HG02981 (cell line): ENCODE measurements at regions not wholly inside any gene's neighbourhood (a gene's known extent, or its start where the extent isn't known, plus 50 kb on each side); places are given as distances from the start of the nearest gene placed in this dataset.

Experiments used
- ATAC-seq: cut with Tn5 transposase; IDR thresholded peaks from one replicate; pipeline ENCODE4 v1.9.1; 2021; ENCODE audit warnings: mild to moderate bottlenecking, moderate library complexity; ENCODE audit not compliant: unreplicated experiment

- ATAC-seq = no peak
Measured at GRCh38 chr5:96584712-96585111, 77.5 kb upstream of the CAST start.

GRCh38 chr5:96588539-96588938 lies 73.6 kb upstream of the CAST start:
- ATAC-seq = no peak

GRCh38 chr5:96590796-96591195 lies 71.4 kb upstream of the CAST start:
- no peak for ATAC-seq

GRCh38 chr5:96595300-96596090 lies 66.7 kb upstream of the CAST start:
- ATAC-seq = no peak

- no peak for ATAC-seq
Measured at GRCh38 chr5:96597438-96598020, 64.6 kb upstream of the CAST start.

GRCh38 chr5:96601200-96601599 lies 61.0 kb upstream of the CAST start:
- no peak for ATAC-seq

- ATAC-seq = peak; percentile 90
Measured at GRCh38 chr5:96601715-96602244, 60.4 kb upstream of the CAST start.

GRCh38 chr5:96602776-96603175 lies 59.4 kb upstream of the CAST start:
- ATAC-seq = no peak

GRCh38 chr5:96605144-96605837 lies 56.9 kb upstream of the CAST start:
- ATAC-seq = no peak

- ATAC-seq = no peak
Measured at GRCh38 chr5:96609369-96609768, 52.8 kb upstream of the CAST start.

- no peak for ATAC-seq
Measured at GRCh38 chr5:96610747-96611146, 51.4 kb upstream of the CAST start.

GRCh38 chr5:96611946-96612345 lies 50.2 kb upstream of the CAST start:
- no peak for ATAC-seq
